ENCODE measurements at regions not wholly inside any gene's neighbourhood (a gene's known extent, or its start where the extent isn't known, plus 50 kb on each side); places are given as distances from the start of the nearest gene placed in this dataset.

GRCh38 chr15:31545257-31545656 lies 218.6 kb downstream of the KLF13 start:
- no peak for DNase-seq (ENCODE audit: low read depth in 2 of 2)
- H2AFZ ChIP-seq (ENCODE audit: low read length) = no peak overlapping the region
- no peaks in the 10 kb centered on the region for H3K79me2 ChIP-seq (ENCODE audit: control insufficient read depth, insufficient read depth, low read length)
- H3K4me1 ChIP-seq (ENCODE audit: control insufficient read depth, extremely low read depth, insufficient read depth, low read length) = no peaks in the 10 kb centered on the region
- no peak overlapping the region for H3K4me3 ChIP-seq (replicated peaks in 1 of 4; ENCODE audit: control extremely low read depth in 1 of 4, insufficient read depth in 1 of 4, low read depth in 3 of 4, low read length in 4 of 4)
- H3K36me3 ChIP-seq (ENCODE audit: control insufficient read depth, insufficient read depth, low read length) = no peaks in the 10 kb centered on the region
- peaks cover under 1% of the 10 kb centered on the region for H3K27me3 ChIP-seq (ENCODE audit: control insufficient read depth, insufficient read depth, low read length)
- no peak overlapping the region for H3K9ac ChIP-seq (ENCODE audit: insufficient read depth, low read length)
- H3K9me3 ChIP-seq (ENCODE audit: control insufficient read depth, insufficient read depth, low read depth, low read length) = no peaks in the 10 kb centered on the region
- no peak for TF ChIP-seq CTCF (conservative IDR thresholded peaks at IDR 0.05 in 1 of 2, IDR thresholded peaks at IDR 0.05 in 1 of 2; ENCODE audit: low read depth in 1 of 2, low read length in 2 of 2)
- H4K20me1 ChIP-seq (ENCODE audit: control insufficient read depth, extremely low read depth, insufficient read depth, low read length) = no peaks in the 10 kb centered on the region
- no peak overlapping the region for H3K4me2 ChIP-seq (ENCODE audit: extremely low read depth, insufficient read depth, low read length)
- no peak overlapping the region for H3K27ac ChIP-seq (ENCODE audit: insufficient read depth, low read length)

- H3K4me3 ChIP-seq (replicated peaks in 1 of 4; ENCODE audit: control extremely low read depth in 1 of 4, insufficient read depth in 1 of 4, low read depth in 3 of 4, low read length in 4 of 4) = no peak overlapping the region
- H3K9ac ChIP-seq (ENCODE audit: insufficient read depth, low read length) = no peak overlapping the region
- DNase-seq (ENCODE audit: low read depth in 2 of 2) = no peak
- no peaks in the 10 kb centered on the region for H3K27me3 ChIP-seq (ENCODE audit: control insufficient read depth, insufficient read depth, low read length)
- no peak overlapping the region for H3K4me2 ChIP-seq (ENCODE audit: extremely low read depth, insufficient read depth, low read length)
- no peaks in the 10 kb centered on the region for H3K9me3 ChIP-seq (ENCODE audit: control insufficient read depth, insufficient read depth, low read depth, low read length)
- H3K27ac ChIP-seq (ENCODE audit: insufficient read depth, low read length) = no peak overlapping the region
- no peaks in the 10 kb centered on the region for H3K36me3 ChIP-seq (ENCODE audit: control insufficient read depth, insufficient read depth, low read length)
- TF ChIP-seq CTCF (conservative IDR thresholded peaks at IDR 0.05 in 1 of 2, IDR thresholded peaks at IDR 0.05 in 1 of 2; ENCODE audit: low read depth in 1 of 2, low read length in 2 of 2) (no peak), EZH2 (IDR thresholded peaks at IDR 0.05; ENCODE audit: low read length, missing control alignments) (no peak)
- no peaks in the 10 kb centered on the region for H3K4me1 ChIP-seq (ENCODE audit: control insufficient read depth, extremely low read depth, insufficient read depth, low read length)
- H3K79me2 ChIP-seq (ENCODE audit: control insufficient read depth, insufficient read depth, low read length) = no peaks in the 10 kb centered on the region
- H2AFZ ChIP-seq (ENCODE audit: low read length) = no peak overlapping the region
- H4K20me1 ChIP-seq (ENCODE audit: control insufficient read depth, extremely low read depth, insufficient read depth, low read length) = no peaks in the 10 kb centered on the region
Observed at GRCh38 chr15:31550211-31550977, 223.8 kb downstream of the KLF13 start.

- no peak for DNase-seq (ENCODE audit: low read depth in 2 of 2)
- no peak overlapping the region for H3K9ac ChIP-seq (ENCODE audit: insufficient read depth, low read length)
- no peaks in the 10 kb centered on the region for H3K27me3 ChIP-seq (ENCODE audit: control insufficient read depth, insufficient read depth, low read length)
- no peak overlapping the region for H3K4me3 ChIP-seq (replicated peaks in 1 of 4; ENCODE audit: control extremely low read depth in 1 of 4, insufficient read depth in 1 of 4, low read depth in 3 of 4, low read length in 4 of 4)
- no peaks in the 10 kb centered on the region for H3K36me3 ChIP-seq (ENCODE audit: control insufficient read depth, insufficient read depth, low read length)
- no peaks in the 10 kb centered on the region for H3K79me2 ChIP-seq (ENCODE audit: control insufficient read depth, insufficient read depth, low read length)
- no peak for TF ChIP-seq EZH2 (IDR thresholded peaks at IDR 0.05; ENCODE audit: low read length, missing control alignments)
- no peak for TF ChIP-seq CTCF (conservative IDR thresholded peaks at IDR 0.05 in 1 of 2, IDR thresholded peaks at IDR 0.05 in 1 of 2; ENCODE audit: low read depth in 1 of 2, low read length in 2 of 2)
- H2AFZ ChIP-seq (ENCODE audit: low read length) = no peak overlapping the region
- H3K4me2 ChIP-seq (ENCODE audit: extremely low read depth, insufficient read depth, low read length) = no peak overlapping the region
- no peaks in the 10 kb centered on the region for H3K4me1 ChIP-seq (ENCODE audit: control insufficient read depth, extremely low read depth, insufficient read depth, low read length)
- H3K27ac ChIP-seq (ENCODE audit: insufficient read depth, low read length) = no peak overlapping the region
- H3K9me3 ChIP-seq (ENCODE audit: control insufficient read depth, insufficient read depth, low read depth, low read length) = no peaks in the 10 kb centered on the region
- H4K20me1 ChIP-seq (ENCODE audit: control insufficient read depth, extremely low read depth, insufficient read depth, low read length) = no peaks in the 10 kb centered on the region
Observed at GRCh38 chr15:31551323-31551722, 224.7 kb downstream of the KLF13 start.
